SK-N-SH (cell line): ENCODE measurements at regions not wholly inside any gene's neighbourhood (a gene's known extent, or its start where the extent isn't known, plus 50 kb on each side); places are given as distances from the start of the nearest gene placed in this dataset.
A peak's percentile ranks its signal among the peaks of the same experiment; 100 is the strongest.

Source experiments
- CTCF ChIA-PET: fragments of 300-600, 350-600 bp; formaldehyde crosslinking; extraction: SDS; loops from one replicate; lab custom pipeline; 2021; lab: Yijun Ruan, JAX
- POLR2A ChIA-PET: fragments of 350-600 bp; sonication (Branson Sonifier 250); formaldehyde crosslinking; extraction: SDS; loops from one replicate; lab custom pipeline; 2020; ENCODE audit warnings: antibody characterized with exemption, inconsistent platforms; lab: Yijun Ruan, JAX
- DNase-seq: peaks from one replicate; pipeline ENCODE4 v3.0.0; 2012
- H2AFZ ChIP-seq: fragments of 200-600 bp; sonication (generic); 2 replicates; pipeline ENCODE4 v1.8.1; 2016; ENCODE audit warnings: antibody characterized with exemption, mild to moderate bottlenecking, low read depth
- H3F3A ChIP-seq: fragments of 200-600 bp; sonication (generic); replicated peaks from 2 replicates; pipeline ENCODE3; 2016; ENCODE audit warnings: antibody characterized with exemption, mild to moderate bottlenecking; ENCODE audit not compliant: insufficient read depth
- H3K27ac ChIP-seq, 2 experiments: fragments of 200-500 bp in 1 of 2; fragments of 200-600 bp in 1 of 2; sonication (Bioruptor generic) in 1 of 2; sonication (generic), shearing (Covaris generic) in 1 of 2; 2 replicates each; pipeline versions ENCODE4 v1.5.1 to v1.6.1; 2014 to 2016; ENCODE audit warnings: low read depth in 2 of 2, inconsistent platforms in 1 of 2, low read length in 1 of 2, mild to moderate bottlenecking in 1 of 2, mixed read lengths in 1 of 2
- H3K27me3 ChIP-seq: fragments of 200-600 bp; sonication (generic), shearing (Covaris generic); 2 replicates; pipeline ENCODE4 v1.6.1; 2016; ENCODE audit warnings: mixed run types; ENCODE audit not compliant: insufficient read depth
- H3K36me3 ChIP-seq, 2 experiments: fragments of 200-500 bp in 1 of 2; fragments of 200-600 bp in 1 of 2; sonication (Bioruptor generic) in 1 of 2; sonication (generic) in 1 of 2; replicated peaks in 1 of 2; 2 replicates each; pipeline versions ENCODE3 to v1.5.1; 2014 to 2016; ENCODE audit warnings: low read length in 1 of 2, mild to moderate bottlenecking in 1 of 2; ENCODE audit not compliant: insufficient read depth in 2 of 2, control insufficient read depth in 1 of 2
- H3K4me1 ChIP-seq, 2 experiments: fragments of 200-500 bp in 1 of 2; fragments of 200-600 bp in 1 of 2; sonication (Bioruptor generic) in 1 of 2; sonication (generic), shearing (Covaris generic) in 1 of 2; 2 replicates each; pipeline versions ENCODE4 v1.5.1 to v1.6.1; 2014 to 2016; ENCODE audit warnings: low read depth in 1 of 2, low read length in 1 of 2, mixed run types in 1 of 2; ENCODE audit not compliant: insufficient read depth in 2 of 2, control insufficient read depth in 1 of 2
- H3K4me2 ChIP-seq: fragments of 200-600 bp; sonication (generic), shearing (Covaris generic); 2 replicates; pipeline ENCODE4 v1.6.1; 2017; ENCODE audit warnings: mixed run types
- H3K4me3 ChIP-seq, 2 experiments: fragments of 200-500 bp in 1 of 2; fragments of 200-600 bp in 1 of 2; sonication (Bioruptor generic) in 1 of 2; sonication (generic), shearing (Covaris generic) in 1 of 2; 2 replicates each; pipeline versions ENCODE4 v1.5.1 to v1.8.1; 2014 to 2016; ENCODE audit warnings: low read depth in 2 of 2, inconsistent platforms in 1 of 2, low read length in 1 of 2, mild to moderate bottlenecking in 1 of 2, mixed read lengths in 1 of 2, moderate library complexity in 1 of 2
- H3K79me2 ChIP-seq: fragments of 200-600 bp; sonication (generic); 2 replicates; pipeline ENCODE4 v1.8.1; 2017; ENCODE audit warnings: mild to moderate bottlenecking; ENCODE audit not compliant: insufficient read depth
- H3K9ac ChIP-seq: fragments of 200-600 bp; sonication (generic); 2 replicates; pipeline ENCODE4 v1.6.1; 2017; ENCODE audit warnings: mixed run types
- H3K9me2 ChIP-seq: fragments of 200-600 bp; sonication (generic); 2 replicates; pipeline ENCODE4 v1.6.1; 2017; ENCODE audit warnings: mixed run types
- H3K9me3 ChIP-seq: fragments of 200-600 bp; sonication (generic); 2 replicates; pipeline ENCODE4 v1.6.1; 2017; ENCODE audit warnings: mixed run types, mild to moderate bottlenecking, moderate library complexity
- H4K20me1 ChIP-seq: fragments of 200-600 bp; sonication (generic); 2 replicates; pipeline ENCODE4 v1.6.1; 2017; ENCODE audit warnings: mild to moderate bottlenecking, mixed run types; ENCODE audit not compliant: insufficient read depth
- CHD2 ChIP-seq: fragments of 150-350 bp; IDR thresholded peaks from 2 replicates; pipeline ENCODE4 v1.6.1; 2018; ENCODE audit warnings: low read length; ENCODE audit not compliant: partially characterized antibody
- ELF1 ChIP-seq: IDR thresholded peaks from 2 replicates; pipeline ENCODE4 v1.4.0; 2012
- EP300 ChIP-seq, 2 experiments: IDR thresholded peaks; 2 replicates each; pipeline versions ENCODE4 v1.4.0 to v1.6.1; 2012; ENCODE audit warnings: borderline replicate concordance in 1 of 2, low read depth in 1 of 2, low read length in 1 of 2
- FOXJ3 ChIP-seq: sonication (generic); formaldehyde crosslinking; IDR thresholded peaks from 2 replicates; pipeline ENCODE4 v1.5.1; 2020; ENCODE audit warnings: mild to moderate bottlenecking, missing genetic modification reagents
- GABPA ChIP-seq: IDR thresholded peaks from 2 replicates; pipeline ENCODE4 v1.4.0; 2012; ENCODE audit warnings: low read depth, mild to moderate bottlenecking
- IRF3 ChIP-seq: fragments of 150-350 bp; IDR thresholded peaks from 2 replicates; pipeline ENCODE4 v1.6.1; 2016; ENCODE audit warnings: mild to moderate bottlenecking, low read depth, low read length
- NFIC ChIP-seq: IDR thresholded peaks from 2 replicates; pipeline ENCODE4 v1.4.0; 2012; ENCODE audit warnings: borderline replicate concordance
- POLR2AphosphoS5 ChIP-seq: IDR thresholded peaks from 2 replicates; pipeline ENCODE4 v1.6.1; 2012; ENCODE audit warnings: low read depth, low read length
- RCOR1 ChIP-seq: fragments of 150-350 bp; IDR thresholded peaks from 2 replicates; pipeline ENCODE4 v1.6.1; 2017; ENCODE audit warnings: antibody characterized with exemption, low read length
- REST ChIP-seq: IDR thresholded peaks from 2 replicates; pipeline ENCODE4 v1.6.1; 2012; ENCODE audit warnings: mild to moderate bottlenecking, low read depth, low read length, moderate library complexity
- RFX5 ChIP-seq: IDR thresholded peaks from 2 replicates; pipeline ENCODE4 v1.6.1; 2012; ENCODE audit warnings: mild to moderate bottlenecking, improper control_type of control experiment, low read length
- RXRA ChIP-seq: IDR thresholded peaks from 2 replicates; pipeline ENCODE4 v1.4.0; 2012; ENCODE audit warnings: low read depth, mild to moderate bottlenecking, borderline replicate concordance
- TAF1 ChIP-seq: IDR thresholded peaks from 2 replicates; pipeline ENCODE4 v1.6.1; 2012; ENCODE audit warnings: low read depth, mild to moderate bottlenecking, low read length, moderate library complexity, borderline replicate concordance
- YY1 ChIP-seq: IDR thresholded peaks from 2 replicates; pipeline ENCODE4 v1.4.0; 2012; ENCODE audit warnings: low read depth, mild to moderate bottlenecking
- WGBS: methylation state at CpG from one replicate; pipeline ENCODE4 v1.1.6; 2017; ENCODE audit warnings: low lambda C conversion rate; 5-methylcytosine and 5-hydroxymethylcytosine counted together

GRCh38 chr4:8710416-8710815 lies 117.9 kb downstream of the CPZ start:
- H4K20me1 ChIP-seq = no peaks in the 10 kb centered on the region
- ChIA-PET CTCF (interaction anchor here (0.7 kb wide), 1 partner anchor 12 kb away, joined by 4 read pairs; no protein-coding TSS in a partner anchor), POLR2A (no interaction called here)
- no peaks in the 10 kb centered on the region for H3K27me3 ChIP-seq
- DNase-seq = peak; percentile 9
- H3K9me3 ChIP-seq = peaks cover 9% of the 10 kb centered on the region
- H3K27ac ChIP-seq = no peak overlapping the region
- H3K9ac ChIP-seq = no peak overlapping the region
- no peak overlapping the region for H2AFZ ChIP-seq
- no peak overlapping the region for H3K4me2 ChIP-seq
- no peaks in the 10 kb centered on the region for H3K9me2 ChIP-seq
- H3F3A ChIP-seq = no peaks in the 10 kb centered on the region
- no peaks in the 10 kb centered on the region for H3K36me3 ChIP-seq
- H3K4me1 ChIP-seq = peaks cover 0 to 10% of the 10 kb centered on the region in 2 experiments; a peak in 1 of 4 replicates
- TF ChIP-seq YY1 = no peak
- no peak for TF ChIP-seq TAF1
- TF ChIP-seq EP300 (IDR thresholded peaks at IDR 0.05; ENCODE audit: borderline replicate concordance in 1 of 2, low read depth in 1 of 2, low read length in 1 of 2) = no peak
- no peak for TF ChIP-seq FOXJ3
- no peak for TF ChIP-seq RXRA
- TF ChIP-seq CHD2 = no peak
- no peak for TF ChIP-seq REST
- no peak for TF ChIP-seq GABPA
- TF ChIP-seq RCOR1 = no peak
- TF ChIP-seq NFIC = no peak
- no peak for TF ChIP-seq POLR2AphosphoS5
- TF ChIP-seq ELF1 = no peak
- H3K79me2 ChIP-seq = no peaks in the 10 kb centered on the region
- H3K4me3 ChIP-seq = no peak overlapping the region
- 79% methylated on average over 5 of the region's 6 CpGs for WGBS

GRCh38 chr4:8709729-8710360 lies 117.3 kb downstream of the CPZ start:
- WGBS = 48% methylated on average over 19 of the region's 23 CpGs
- H3K79me2 ChIP-seq = no peaks in the 10 kb centered on the region
- no peaks in the 10 kb centered on the region for H4K20me1 ChIP-seq
- no peaks in the 10 kb centered on the region for H3K27me3 ChIP-seq
- no peak overlapping the region for H2AFZ ChIP-seq
- no peak overlapping the region for H3K27ac ChIP-seq
- peaks cover 0 to 16% of the 10 kb centered on the region in 2 experiments; a peak in 1 of 4 replicates for H3K4me1 ChIP-seq
- CTCF ChIA-PET = interaction anchor here (0.7 kb wide), 1 partner anchor 13 kb away, joined by 4 read pairs; no protein-coding TSS in a partner anchor
- no peaks in the 10 kb centered on the region for H3K9me2 ChIP-seq
- DNase-seq = peak; percentile 10
- no peak overlapping the region for H3K9ac ChIP-seq
- no peak overlapping the region for H3K4me3 ChIP-seq
- no peaks in the 10 kb centered on the region for H3F3A ChIP-seq
- H3K9me3 ChIP-seq = peaks cover 3% of the 10 kb centered on the region
- no peak for TF ChIP-seq ELF1
- TF ChIP-seq RFX5 = no peak
- no peak for TF ChIP-seq IRF3
- TF ChIP-seq NFIC = no peak
- TF ChIP-seq, all 33 proteins: peak for 0
- H3K36me3 ChIP-seq = no peaks in the 10 kb centered on the region
- POLR2A ChIA-PET = no interaction called here
- H3K4me2 ChIP-seq = no peak overlapping the region
